BLaER1 treated with 17β-estradiol and CSF1 and Interleukin-3, amounts not matched to agents 10 nM and 100 nM (cell line): ENCODE measurements at regions not wholly inside any gene's neighbourhood (a gene's known extent, or its start where the extent isn't known, plus 50 kb on each side); places are given as distances from the start of the nearest gene placed in this dataset.
"Not testable (repeated sequence)": the region's sequence is repeated elsewhere in the genome, so short reads cannot be mapped to it uniquely, and the experiment has no call there.

Experiments
- H3K27ac ChIP-seq, 11 experiments: shearing (Covaris generic); formaldehyde crosslinking; 2 replicates each; pipeline ENCODE4 v1.8.1; 2022
- H3K27me3 ChIP-seq, 11 experiments: shearing (Covaris generic); formaldehyde crosslinking; 2 replicates each; pipeline ENCODE4 v1.8.1; 2022
- H3K36me3 ChIP-seq, 11 experiments: shearing (Covaris generic); formaldehyde crosslinking; 2 replicates each; pipeline ENCODE4 v1.8.1; 2022
- H3K4me1 ChIP-seq, 10 experiments: shearing (Covaris generic); formaldehyde crosslinking; 2 replicates each; pipeline ENCODE4 v1.8.1; 2022
- H3K4me2 ChIP-seq, 11 experiments: shearing (Covaris generic); formaldehyde crosslinking; 2 replicates each; pipeline ENCODE4 v1.8.1; 2022
- H3K4me3 ChIP-seq, 10 experiments: shearing (Covaris generic); formaldehyde crosslinking; 2 replicates each; pipeline ENCODE4 v1.8.1; 2022
- H3K9ac ChIP-seq, 11 experiments: shearing (Covaris generic); formaldehyde crosslinking; 2 replicates each; pipeline ENCODE4 v1.8.1; 2022
- H3K9me3 ChIP-seq, 11 experiments: shearing (Covaris generic); formaldehyde crosslinking; replicated peaks in 1 of 11; 2 replicates each; pipeline ENCODE4 v1.8.1; 2022
- H4K20me1 ChIP-seq, 11 experiments: shearing (Covaris generic); formaldehyde crosslinking; 2 replicates each; pipeline ENCODE4 v1.8.1; 2022
- Cebpa-rat ChIP-seq, 11 experiments: shearing (Covaris generic); IDR thresholded peaks; 2 replicates each; pipeline ENCODE4 v1.8.1; 2022

DNA sequence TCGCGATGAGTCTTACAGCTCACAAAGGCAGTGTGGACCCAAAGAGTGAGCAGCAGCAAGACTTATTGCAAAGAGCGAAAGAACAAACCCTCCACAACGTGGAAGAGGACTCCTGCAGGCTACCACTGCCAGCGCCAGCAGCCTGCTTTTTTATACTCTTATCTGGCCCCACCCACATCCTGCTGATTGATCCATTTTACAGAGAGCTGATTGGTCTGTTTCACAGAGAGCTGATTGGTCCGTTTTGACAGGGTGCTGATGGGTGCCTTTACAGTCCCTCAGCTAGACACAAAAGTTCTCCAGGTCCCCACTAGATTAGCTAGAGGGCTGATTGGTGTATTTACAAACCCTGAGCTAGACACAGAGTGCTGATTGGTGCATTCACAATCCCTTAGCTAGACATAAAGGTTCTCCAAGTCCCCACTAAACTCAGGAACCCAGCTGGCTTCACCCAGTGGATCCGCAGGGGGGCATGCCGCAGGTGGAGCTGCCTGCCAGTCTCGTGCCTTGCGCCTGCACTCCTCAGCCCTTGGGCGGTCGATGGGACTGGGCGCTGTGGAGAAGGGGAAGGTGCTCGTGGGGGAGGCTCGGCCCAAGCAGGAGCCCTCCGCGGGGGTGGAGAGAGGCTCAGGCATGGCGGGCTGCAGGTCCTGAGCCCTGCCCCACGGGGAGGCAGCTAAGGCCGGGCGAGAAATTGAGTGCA is 75.7 kb downstream of the QDPR start:
- H3K36me3 ChIP-seq, H3K27me3 ChIP-seq, H3K4me3 ChIP-seq, H3K4me2 ChIP-seq, H3K9ac ChIP-seq, H3K27ac ChIP-seq, H3K4me1 ChIP-seq, H4K20me1 ChIP-seq: not testable (repeated sequence)
- H3K9me3 ChIP-seq, result peaks cover 8 to 56% (median 39%) of the 10 kb centered on the region in 11 experiments; a peak in 18 of 22 replicates

DNA sequence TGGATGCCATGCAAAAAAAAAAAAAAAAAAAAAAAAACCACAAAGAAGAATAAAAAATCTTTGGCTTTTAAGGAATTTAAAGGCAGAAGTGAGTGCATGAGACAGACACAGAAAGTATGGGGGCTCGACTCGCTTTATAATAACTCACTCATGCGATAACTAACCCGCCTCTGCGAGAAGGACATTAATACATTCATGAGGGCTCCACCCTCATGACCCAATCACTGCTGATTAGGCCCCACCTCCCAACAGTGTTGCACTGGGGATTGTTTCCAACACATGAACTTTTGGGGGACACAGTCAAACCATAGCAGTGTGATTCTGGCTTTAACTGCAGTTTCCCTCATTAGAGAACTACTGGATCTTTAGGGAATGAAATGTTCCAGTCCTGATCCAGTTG is 78.1 kb downstream of the QDPR start:
- no peaks in the 10 kb centered on the region for H3K4me1 ChIP-seq
- no peak for TF ChIP-seq Cebpa-rat (IDR thresholded peaks at IDR 0.05)
- H3K27ac ChIP-seq, result no peak overlapping the region

DNA sequence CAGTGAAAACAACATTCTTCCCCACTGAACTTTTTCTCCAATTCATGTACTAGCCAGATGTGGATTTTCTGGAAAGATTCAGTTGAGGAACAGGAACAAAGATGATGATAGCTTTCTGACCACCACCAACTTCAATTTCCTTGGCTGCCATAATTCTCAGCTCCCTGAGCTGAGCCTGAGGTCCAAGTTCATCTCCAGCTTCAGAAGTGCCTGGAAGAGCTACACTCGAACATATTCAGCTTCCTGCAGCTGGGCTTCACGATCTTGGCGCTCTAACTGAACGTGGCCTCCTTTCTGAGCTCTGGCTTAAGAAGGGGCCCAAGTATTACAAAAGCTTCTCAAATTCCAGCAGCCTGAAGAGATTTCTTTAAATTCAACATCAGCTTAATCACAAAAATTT is 83.9 kb downstream of the QDPR start:
- Histone ChIP-seq H3K4me2 (no peak overlapping the region), H3K9ac (no peak overlapping the region), H3K36me3 (no peaks in the 10 kb centered on the region; a peak in 1 of 22 replicates), H3K27me3 (no peaks in the 10 kb centered on the region), H3K27ac (no peak overlapping the region), H3K9me3 (peaks cover 11 to 19% (median 15%) of the 10 kb centered on the region in 11 experiments; a peak in 19 of 22 replicates), H4K20me1 (no peaks in the 10 kb centered on the region), H3K4me1 (no peaks in the 10 kb centered on the region), H3K4me3 (no peak overlapping the region)
- no peak for TF ChIP-seq Cebpa-rat (IDR thresholded peaks at IDR 0.05)

More for the DNA sequence above, 78.1 kb downstream of the QDPR start:
- Histone ChIP-seq H3K27me3 (no peaks in the 10 kb centered on the region), H3K4me2 (no peak overlapping the region), H3K9ac (no peak overlapping the region), H3K4me3 (no peak overlapping the region), H3K9me3 (peaks cover 8 to 36% (median 29%) of the 10 kb centered on the region in 11 experiments; a peak in 18 of 22 replicates), H4K20me1 (no peaks in the 10 kb centered on the region), H3K36me3 (no peaks in the 10 kb centered on the region)

- Histone ChIP-seq H3K27ac (no peak overlapping the region), H3K4me1 (no peaks in the 10 kb centered on the region; a peak in 1 of 20 replicates), H3K9ac (no peak overlapping the region), H4K20me1 (no peaks in the 10 kb centered on the region), H3K27me3 (no peaks in the 10 kb centered on the region), H3K4me3 (no peak overlapping the region), H3K36me3 (no peaks in the 10 kb centered on the region; a peak in 1 of 22 replicates), H3K9me3 (peaks cover 11 to 23% (median 15%) of the 10 kb centered on the region in 11 experiments; a peak in 19 of 22 replicates), H3K4me2 (no peak overlapping the region)
- no peak for TF ChIP-seq Cebpa-rat (IDR thresholded peaks at IDR 0.05)
These were observed 85.7 kb downstream of the QDPR start for GRCh38 chr4:17426222-17426621.

GRCh38 chr4:17418010-17418409 is 93.9 kb downstream of the QDPR start:
- Histone ChIP-seq H4K20me1 (no peaks in the 10 kb centered on the region), H3K36me3 (no peaks in the 10 kb centered on the region), H3K9ac (no peak overlapping the region), H3K9me3 (peaks cover 17 to 32% (median 24%) of the 10 kb centered on the region in 11 experiments), H3K4me3 (no peak overlapping the region), H3K4me2 (no peak overlapping the region), H3K27ac (no peak overlapping the region), H3K27me3 (no peaks in the 10 kb centered on the region), H3K4me1 (no peaks in the 10 kb centered on the region; a peak in 1 of 20 replicates)
- TF ChIP-seq Cebpa-rat (IDR thresholded peaks at IDR 0.05), result no peak

DNA sequence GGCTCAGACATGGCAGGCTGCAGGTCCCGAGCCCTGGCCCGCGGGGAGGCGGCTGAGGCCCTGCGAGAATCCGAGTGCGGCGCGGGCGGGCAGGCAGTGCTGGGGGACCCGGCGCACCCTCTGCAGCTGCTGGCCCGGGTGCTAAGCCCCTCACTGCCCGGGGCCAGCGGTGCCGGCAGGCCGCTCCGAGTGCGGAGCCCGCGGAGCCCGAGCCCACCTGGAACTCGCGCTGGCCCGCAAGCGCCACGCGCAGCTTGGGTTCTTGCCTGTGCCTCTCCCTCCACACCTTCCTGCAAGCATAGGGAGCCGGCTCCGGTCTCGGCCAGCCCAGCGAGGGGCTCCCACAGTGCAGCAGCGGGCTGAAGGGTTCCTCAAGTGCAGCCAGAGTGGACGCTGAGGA is 97.5 kb downstream of the QDPR start:
- no peak overlapping the region for H3K9ac ChIP-seq
- H3K27me3 ChIP-seq, result no peaks in the 10 kb centered on the region
- no peaks in the 10 kb centered on the region for H3K4me1 ChIP-seq
- no peak overlapping the region for H3K27ac ChIP-seq
- H3K36me3 ChIP-seq, result no peaks in the 10 kb centered on the region
- no peak for TF ChIP-seq Cebpa-rat (IDR thresholded peaks at IDR 0.05)
- no peaks in the 10 kb centered on the region for H4K20me1 ChIP-seq
- H3K9me3 ChIP-seq, result peaks cover 18 to 33% (median 24%) of the 10 kb centered on the region in 11 experiments
- H3K4me2 ChIP-seq, result no peak overlapping the region
- H3K4me3 ChIP-seq, result no peak overlapping the region

GRCh38 chr4:17400686-17401085 is 111.2 kb downstream of the QDPR start:
- Histone ChIP-seq H3K27ac (no peak overlapping the region), H3K9me3 (no peaks in the 10 kb centered on the region), H3K27me3 (no peaks in the 10 kb centered on the region), H3K4me3 (no peak overlapping the region), H4K20me1 (no peaks in the 10 kb centered on the region), H3K4me1 (no peaks in the 10 kb centered on the region), H3K4me2 (no peak overlapping the region), H3K36me3 (no peaks in the 10 kb centered on the region), H3K9ac (no peak overlapping the region)
- TF ChIP-seq Cebpa-rat (IDR thresholded peaks at IDR 0.05), result no peak

DNA sequence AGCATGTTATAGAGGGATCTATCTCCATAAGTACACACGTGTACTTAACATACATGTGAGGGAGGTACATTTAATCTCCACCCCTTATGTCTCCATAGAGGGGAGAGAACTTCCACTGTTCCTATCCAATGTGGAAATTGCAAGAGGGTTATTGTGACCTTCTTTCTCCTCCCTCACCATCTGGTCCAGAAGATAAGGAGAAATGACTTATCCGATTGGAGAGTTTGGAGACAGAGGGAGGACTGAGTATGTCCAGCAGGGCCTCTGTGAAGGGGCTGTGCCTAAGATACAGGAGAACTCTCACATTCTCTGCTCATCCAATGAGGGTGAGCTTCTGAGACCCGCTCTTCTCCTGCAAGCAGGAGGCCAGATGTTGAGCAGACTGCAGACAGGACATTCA is 113.1 kb downstream of the QDPR start:
- no peaks in the 10 kb centered on the region for H3K27me3 ChIP-seq
- no peak overlapping the region for H3K27ac ChIP-seq
- no peak overlapping the region for H3K9ac ChIP-seq

DNA sequence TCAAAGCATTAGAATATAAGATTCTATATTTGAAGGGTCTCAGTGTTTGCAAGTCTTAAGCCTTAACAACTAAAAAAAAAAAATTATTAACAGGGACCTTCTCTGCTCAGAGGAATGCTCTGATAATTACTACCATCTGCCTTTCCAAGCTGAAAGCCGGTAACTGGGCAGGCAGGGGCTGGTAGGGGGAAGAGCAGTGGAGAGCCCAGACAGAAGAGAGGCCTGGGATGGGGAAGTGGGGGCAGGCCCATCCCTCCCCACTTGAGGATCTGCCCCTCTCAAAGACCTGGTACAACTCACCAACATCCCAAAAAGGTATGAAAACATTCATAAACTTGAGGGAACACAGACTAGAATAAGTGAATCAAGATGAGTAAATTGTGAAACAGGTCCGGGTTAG is 113.9 kb downstream of the QDPR start:
- TF ChIP-seq Cebpa-rat (IDR thresholded peaks at IDR 0.05), result no peak
- no peaks in the 10 kb centered on the region for H3K27me3 ChIP-seq

More for the DNA sequence above, 113.1 kb downstream of the QDPR start:
- no peaks in the 10 kb centered on the region for H3K36me3 ChIP-seq
- H3K4me1 ChIP-seq, result no peaks in the 10 kb centered on the region
- H3K9me3 ChIP-seq, result no peaks in the 10 kb centered on the region
- H4K20me1 ChIP-seq, result no peaks in the 10 kb centered on the region
- no peak overlapping the region for H3K4me3 ChIP-seq
- H3K4me2 ChIP-seq, result no peak overlapping the region
- no peak for TF ChIP-seq Cebpa-rat (IDR thresholded peaks at IDR 0.05)

GRCh38 chr4:17397611-17398010 is 114.3 kb downstream of the QDPR start:
- H3K9ac ChIP-seq, result no peak overlapping the region
- H3K4me1 ChIP-seq, result no peaks in the 10 kb centered on the region
- TF ChIP-seq Cebpa-rat (IDR thresholded peaks at IDR 0.05), result no peak
- no peaks in the 10 kb centered on the region for H4K20me1 ChIP-seq
- H3K4me2 ChIP-seq, result no peak overlapping the region
- no peaks in the 10 kb centered on the region for H3K27me3 ChIP-seq
- no peaks in the 10 kb centered on the region for H3K36me3 ChIP-seq
- no peak overlapping the region for H3K27ac ChIP-seq
- no peaks in the 10 kb centered on the region for H3K9me3 ChIP-seq
- H3K4me3 ChIP-seq, result no peak overlapping the region

More for the DNA sequence above, 113.9 kb downstream of the QDPR start:
- no peaks in the 10 kb centered on the region for H3K9me3 ChIP-seq
- no peak overlapping the region for H3K9ac ChIP-seq
- H3K36me3 ChIP-seq, result no peaks in the 10 kb centered on the region
- H3K27ac ChIP-seq, result no peak overlapping the region
- no peak overlapping the region for H3K4me2 ChIP-seq
- H3K4me1 ChIP-seq, result no peaks in the 10 kb centered on the region
- no peaks in the 10 kb centered on the region for H4K20me1 ChIP-seq
- H3K4me3 ChIP-seq, result no peak overlapping the region
